Activated gamma-delta T cell treated with anti-CD3 and anti-CD28 coated beads, Interleukin-2, amount 50 U/mL, for 16 hours (primary cell): ENCODE measurements at regions not wholly inside any gene's neighbourhood (a gene's known extent, or its start where the extent isn't known, plus 50 kb on each side); places are given as distances from the start of the nearest gene placed in this dataset.
"Not testable (repeated sequence)": the region's sequence is repeated elsewhere in the genome, so short reads cannot be mapped to it uniquely, and the experiment has no call there.

Experiments used
- DNase-seq: peaks from one replicate; pipeline ENCODE4 v3.0.0-alpha.2; 2020; ENCODE audit warnings: low read depth

DNA sequence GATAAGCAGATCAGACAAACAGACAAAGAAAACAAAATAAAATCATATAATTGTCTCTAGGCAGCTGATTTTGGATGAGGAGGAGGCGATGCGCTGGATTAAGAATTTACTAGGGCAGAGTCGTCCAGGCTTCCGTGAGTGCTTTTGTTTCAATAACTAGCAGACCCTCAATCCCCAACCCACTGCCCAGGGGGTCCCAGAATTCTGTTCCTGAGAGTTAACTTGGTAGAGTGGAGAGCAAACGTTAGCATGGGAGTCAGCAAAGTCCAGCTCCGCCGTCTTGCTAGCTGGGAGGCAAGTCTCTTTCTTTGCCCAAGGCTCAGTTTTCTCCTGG lies 95.5 kb upstream of the TBX5 start:
- DNase-seq = no peak

- DNase-seq = no peak
Observed at GRCh38 chr12:114500775-114501473, 95.0 kb upstream of the TBX5 start.

- no peak for DNase-seq
Observed at GRCh38 chr12:114500131-114500530, 94.2 kb upstream of the TBX5 start.

DNA sequence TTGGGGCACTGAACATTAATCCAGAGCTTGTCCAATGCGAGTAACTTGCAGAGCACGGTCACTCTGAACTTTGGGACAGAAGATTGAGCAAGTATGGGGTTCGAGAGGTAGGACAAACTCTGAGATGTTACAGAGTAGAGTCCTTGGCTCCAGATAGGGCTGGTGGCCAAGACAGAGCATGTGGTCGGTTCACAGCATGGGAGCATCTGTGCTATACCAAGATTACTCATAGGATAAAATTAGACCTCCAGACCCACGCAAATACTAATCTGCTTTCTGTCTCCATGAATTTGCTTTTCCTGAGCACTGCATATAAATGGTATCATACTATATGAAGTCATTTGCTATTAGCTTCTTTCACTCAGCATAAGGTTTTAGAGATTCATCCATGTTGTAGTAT lies 93.4 kb upstream of the TBX5 start:
- no peak for DNase-seq

- no peak for DNase-seq
Observed at GRCh38 chr12:114491916-114492315, 86.0 kb upstream of the TBX5 start.

DNA sequence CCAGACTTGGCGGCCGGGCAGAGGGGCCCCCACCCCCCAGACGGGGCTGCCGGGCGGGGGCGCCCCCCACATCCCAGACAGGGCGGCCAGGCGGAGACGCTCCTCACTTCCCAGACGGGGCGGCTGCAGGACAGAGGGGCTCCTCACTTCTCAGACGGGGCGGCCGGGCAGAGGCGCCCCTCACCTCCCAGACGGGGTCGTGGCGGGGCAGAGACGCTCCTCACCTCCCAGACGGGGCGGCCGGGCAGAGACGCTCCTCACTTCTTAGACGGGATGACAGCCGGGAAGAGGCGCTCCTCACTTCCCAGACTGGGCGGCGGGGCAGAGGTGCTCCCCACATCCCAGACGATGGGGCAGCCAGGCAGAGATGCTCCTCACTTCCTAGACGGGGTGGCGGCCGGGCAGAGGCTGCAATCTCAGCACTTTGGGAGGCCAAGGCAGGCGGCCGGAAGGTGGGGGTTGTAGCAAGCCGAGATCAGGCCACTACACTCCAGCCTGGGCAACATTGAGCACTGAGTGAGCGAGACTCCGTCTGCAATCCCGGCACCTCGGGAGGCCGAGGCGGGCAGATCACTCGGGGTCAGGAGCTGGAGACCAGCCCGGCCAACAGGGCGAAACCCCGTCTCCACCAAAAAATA lies 79.0 kb upstream of the TBX5 start:
- not testable (repeated sequence) for DNase-seq

GRCh38 chr12:114483996-114484395 lies 78.1 kb upstream of the TBX5 start:
- DNase-seq = no peak

DNA sequence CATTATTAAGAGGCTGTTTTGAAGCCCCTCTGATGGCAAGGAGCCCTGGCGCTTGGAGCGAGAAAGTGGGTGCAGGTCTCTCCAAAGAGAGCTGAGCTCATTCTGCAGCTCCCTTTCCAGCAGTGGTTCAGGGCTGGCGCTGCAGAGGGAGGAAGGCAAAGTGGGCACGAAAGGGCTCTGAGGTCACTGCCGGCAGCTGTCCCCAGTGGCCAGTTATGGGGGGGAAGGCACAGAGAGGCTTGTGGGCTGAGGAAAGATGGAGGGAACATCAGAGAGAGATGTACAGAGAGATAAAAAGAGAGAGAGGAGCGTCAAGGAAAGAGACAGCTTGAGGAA lies 75.2 kb upstream of the TBX5 start:
- DNase-seq = no peak

GRCh38 chr12:114480337-114481199 lies 74.6 kb upstream of the TBX5 start:
- DNase-seq = no peak

GRCh38 chr12:114479831-114480230 lies 73.9 kb upstream of the TBX5 start:
- no peak for DNase-seq

DNA sequence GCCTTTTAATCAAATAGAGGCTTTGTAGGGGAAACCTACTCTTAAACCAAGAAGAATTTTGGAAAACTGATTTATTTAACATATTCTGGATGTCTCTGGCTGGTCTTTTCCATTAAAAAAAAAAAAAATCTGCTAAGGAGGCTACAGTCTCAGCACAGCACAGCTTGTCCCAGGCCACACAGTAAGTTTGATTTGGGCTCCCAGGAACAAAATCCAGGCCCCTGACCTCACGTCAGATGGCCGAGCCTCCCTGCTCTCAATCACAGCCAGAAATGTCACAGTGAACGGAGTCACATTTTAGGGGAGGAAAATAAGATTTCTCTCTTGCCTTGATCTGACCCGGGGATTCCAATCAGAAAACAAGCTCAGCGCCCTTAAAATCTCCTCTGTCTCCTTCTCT lies 72.9 kb upstream of the TBX5 start:
- DNase-seq = no peak

- no peak for DNase-seq
Observed at GRCh38 chr12:114477989-114478395, 72.0 kb upstream of the TBX5 start.

GRCh38 chr12:114476159-114476558 lies 70.2 kb upstream of the TBX5 start:
- DNase-seq = no peak

DNA sequence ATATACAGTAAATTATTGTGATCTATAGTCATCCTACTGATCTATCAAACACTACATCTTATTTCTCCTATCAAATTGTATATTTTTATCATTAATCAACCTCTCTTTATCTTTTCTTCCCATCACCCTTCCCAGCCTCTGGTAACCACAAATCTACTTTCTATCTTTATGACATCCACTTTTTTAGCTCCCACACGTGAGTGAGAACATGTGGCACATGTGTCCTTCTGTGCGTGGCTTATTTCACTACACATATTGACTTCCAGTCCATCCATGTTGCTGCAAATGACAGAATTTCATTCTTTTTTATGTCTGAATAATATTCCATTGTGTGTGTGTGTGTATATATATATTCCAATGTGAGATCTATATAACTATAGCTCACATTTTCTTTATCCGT lies 67.8 kb upstream of the TBX5 start:
- DNase-seq = no peak

DNA sequence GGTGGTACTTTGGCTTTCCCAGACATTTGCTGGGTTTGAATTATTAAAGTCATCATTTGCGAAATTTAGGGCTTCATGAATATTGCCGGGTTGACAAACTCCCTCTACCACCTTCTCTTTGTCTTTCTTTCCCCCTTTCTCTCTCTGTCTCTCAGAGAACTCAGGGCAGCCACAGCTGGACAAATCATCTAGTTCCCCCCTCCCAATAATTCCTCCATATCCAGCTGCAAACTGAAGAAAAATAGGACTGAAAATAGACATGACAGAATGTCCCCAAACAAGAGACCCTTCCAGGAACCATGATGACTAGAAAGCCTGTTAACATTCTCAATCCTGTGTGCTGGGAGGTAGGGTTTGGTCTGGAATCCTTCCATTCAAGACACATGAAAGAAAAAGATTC lies 67.1 kb upstream of the TBX5 start:
- no peak for DNase-seq

GRCh38 chr12:114457620-114458019 lies 51.7 kb upstream of the TBX5 start:
- no peak for DNase-seq
